Loucy (cell line): ENCODE measurements at regions not wholly inside any gene's neighbourhood (a gene's known extent, or its start where the extent isn't known, plus 50 kb on each side); places are given as distances from the start of the nearest gene placed in this dataset.

Source experiments
- H2AFZ ChIP-seq: fragments of 200-600 bp; sonication (generic); 2 replicates; pipeline ENCODE4 v1.6.0; 2016; ENCODE audit warnings: antibody characterized with exemption, mild to moderate bottlenecking, low read length, moderate library complexity
- H3F3A ChIP-seq: fragments of 200-600 bp; 2 replicates; pipeline ENCODE4 v1.6.0; 2016; ENCODE audit warnings: antibody characterized with exemption, low read depth, mild to moderate bottlenecking
- H3K27me3 ChIP-seq: fragments of 200-600 bp; sonication (generic); 2 replicates; pipeline ENCODE4 v1.6.1; 2014; ENCODE audit warnings: low read length, mild to moderate bottlenecking; ENCODE audit not compliant: insufficient read depth, poor library complexity, severe bottlenecking
- H3K36me3 ChIP-seq: fragments of 200-600 bp; sonication (generic); 2 replicates; pipeline ENCODE4 v1.6.1; 2016; ENCODE audit warnings: low read length; ENCODE audit not compliant: insufficient read depth
- H3K4me1 ChIP-seq: fragments of 200-600 bp; sonication (generic); 2 replicates; pipeline ENCODE4 v1.5.1; 2014; ENCODE audit warnings: low read length, mild to moderate bottlenecking; ENCODE audit not compliant: insufficient read depth, poor library complexity, severe bottlenecking
- H3K4me2 ChIP-seq: fragments of 200-600 bp; sonication (generic); 2 replicates; pipeline ENCODE4 v1.6.0; 2014; ENCODE audit warnings: antibody characterized with exemption, low read length, low read depth, mild to moderate bottlenecking; ENCODE audit not compliant: poor library complexity, severe bottlenecking
- H3K4me3 ChIP-seq: fragments of 200-600 bp; sonication (generic); 2 replicates; pipeline ENCODE4 v1.5.1; 2014; ENCODE audit warnings: low read length, mild to moderate bottlenecking, mixed read lengths; ENCODE audit not compliant: poor library complexity, severe bottlenecking
- H3K79me2 ChIP-seq: fragments of 200-600 bp; sonication (generic); 2 replicates; pipeline ENCODE4 v1.6.1; 2014; ENCODE audit warnings: low read length; ENCODE audit not compliant: insufficient read depth
- H3K9ac ChIP-seq: fragments of 200-600 bp; sonication (generic); 2 replicates; pipeline ENCODE4 v1.6.0; 2014; ENCODE audit warnings: mild to moderate bottlenecking, low read depth, low read length, moderate library complexity; ENCODE audit not compliant: poor library complexity, severe bottlenecking
- H3K9me2 ChIP-seq: fragments of 200-600 bp; sonication (generic); replicated peaks from 2 replicates; pipeline ENCODE4 v1.6.1; 2016; ENCODE audit warnings: low read depth, low read length, mixed read lengths
- H3K9me3 ChIP-seq: fragments of 200-600 bp; sonication (generic); 2 replicates; pipeline ENCODE4 v1.6.1; 2014; ENCODE audit warnings: mild to moderate bottlenecking, antibody characterized with exemption, low read length, low read depth; ENCODE audit not compliant: insufficient read depth
- H4K20me1 ChIP-seq: fragments of 200-600 bp; sonication (generic); 2 replicates; pipeline ENCODE4 v1.6.0; 2014; ENCODE audit warnings: antibody characterized with exemption, low read length, mild to moderate bottlenecking; ENCODE audit not compliant: insufficient read depth, poor library complexity, severe bottlenecking
- CTCF ChIP-seq: fragments of 200-600 bp; sonication (generic); conservative IDR thresholded peaks from 2 replicates; pipeline ENCODE4 v1.5.1; 2014; ENCODE audit warnings: mild to moderate bottlenecking, antibody characterized with exemption, low read length
- EZH2phosphoT487 ChIP-seq: fragments of 200-600 bp; IDR thresholded peaks from 2 replicates; pipeline ENCODE4 v1.6.1; 2018; ENCODE audit warnings: antibody characterized with exemption, mild to moderate bottlenecking, moderate library complexity, borderline replicate concordance

- H3K9ac ChIP-seq: no peak overlapping the region
- H3K9me3 ChIP-seq: no peaks in the 10 kb centered on the region
- no peak overlapping the region for H3K4me3 ChIP-seq
- H3K9me2 ChIP-seq: no peaks in the 10 kb centered on the region
- H3K4me2 ChIP-seq: no peak overlapping the region
- no peak for TF ChIP-seq CTCF
- no peak for TF ChIP-seq EZH2phosphoT487
- H3K27me3 ChIP-seq: no peaks in the 10 kb centered on the region
- H3K79me2 ChIP-seq: no peaks in the 10 kb centered on the region
- H2AFZ ChIP-seq: no peak overlapping the region
- H3K4me1 ChIP-seq: no peaks in the 10 kb centered on the region
- no peaks in the 10 kb centered on the region for H3K36me3 ChIP-seq
- no peaks in the 10 kb centered on the region for H3F3A ChIP-seq
- H4K20me1 ChIP-seq: no peaks in the 10 kb centered on the region
These were observed 232.7 kb upstream of the PPFIA2 start for GRCh38 chr12:81991868-81992267.

- Histone ChIP-seq H2AFZ (no peak overlapping the region), H3K4me3 (no peak overlapping the region), H3K79me2 (no peaks in the 10 kb centered on the region), H3K9me3 (no peaks in the 10 kb centered on the region), H3K27me3 (no peaks in the 10 kb centered on the region), H3K4me1 (no peaks in the 10 kb centered on the region), H3K36me3 (no peaks in the 10 kb centered on the region), H3K9ac (no peak overlapping the region), H3K9me2 (no peaks in the 10 kb centered on the region), H3K4me2 (no peak overlapping the region), H4K20me1 (no peaks in the 10 kb centered on the region), H3F3A (no peaks in the 10 kb centered on the region)
- TF ChIP-seq EZH2phosphoT487: no peak
- no peak for TF ChIP-seq CTCF
These were observed 229.2 kb upstream of the PPFIA2 start for GRCh38 chr12:81988362-81988761.

GRCh38 chr12:81987371-81987770 lies 228.2 kb upstream of the PPFIA2 start:
- no peak overlapping the region for H3K4me2 ChIP-seq
- H3K79me2 ChIP-seq: no peaks in the 10 kb centered on the region
- H3K9me2 ChIP-seq: no peaks in the 10 kb centered on the region
- H4K20me1 ChIP-seq: no peaks in the 10 kb centered on the region
- no peak overlapping the region for H3K9ac ChIP-seq
- H3K36me3 ChIP-seq: no peaks in the 10 kb centered on the region
- H2AFZ ChIP-seq: no peak overlapping the region
- TF ChIP-seq CTCF (no peak), EZH2phosphoT487 (no peak)
- H3K9me3 ChIP-seq: no peaks in the 10 kb centered on the region
- H3K27me3 ChIP-seq: no peaks in the 10 kb centered on the region
- no peaks in the 10 kb centered on the region for H3F3A ChIP-seq
- H3K4me3 ChIP-seq: no peak overlapping the region
- no peaks in the 10 kb centered on the region for H3K4me1 ChIP-seq
